ENCODE measurements at regions not wholly inside any gene's neighbourhood (a gene's known extent, or its start where the extent isn't known, plus 50 kb on each side); places are given as distances from the start of the nearest gene placed in this dataset.

GRCh38 chrX:78456909-78457308, 129.5 kb upstream of the CYSLTR1 start:
- no peak for TF ChIP-seq CTCF (conservative IDR thresholded peaks at IDR 0.05; ENCODE audit: low read depth, low read length)
- no peak for TF ChIP-seq EZH2 (IDR thresholded peaks at IDR 0.05; ENCODE audit: borderline replicate concordance, low read depth, low read length, poor library complexity, severe bottlenecking)

Data from A673 (cell line).